GM13977 (cell line): ENCODE measurements at regions not wholly inside any gene's neighbourhood (a gene's known extent, or its start where the extent isn't known, plus 50 kb on each side); places are given as distances from the start of the nearest gene placed in this dataset.

Experiments
- DNase-seq: peaks from one replicate; pipeline ENCODE4 v3.0.0; 2012; ENCODE audit warnings: low spot score
- CTCF ChIP-seq: IDR thresholded peaks from 2 replicates; pipeline ENCODE4 v1.5.1; 2012; ENCODE audit warnings: mild to moderate bottlenecking, control low read depth; ENCODE audit not compliant: insufficient read depth; ENCODE audit errors: extremely low read depth, missing control alignments
- in situ Hi-C: fragments of 300-500 bp; cut with MboI; formaldehyde crosslinking; loops from one replicate; pipeline ENCODE4 v1.12.0; 2022; ENCODE audit warnings: low sequenced_read_pairs, low pct_unique_long_range_greater_than_20kb, mixed read lengths, inconsistent platforms; ENCODE audit not compliant: unreplicated experiment

- no peak for TF ChIP-seq CTCF
- no peak for DNase-seq
- in situ Hi-C loops, result no loop called here
Measured at GRCh38 chr9:13596383-13596970, 317.0 kb upstream of the MPDZ start.

- in situ Hi-C loops, result no loop called here
- no peak for TF ChIP-seq CTCF
Measured at GRCh38 chr9:13590996-13591395, 311.5 kb upstream of the MPDZ start.

GRCh38 chr9:13589034-13589737 is 309.7 kb upstream of the MPDZ start:
- TF ChIP-seq CTCF, result no peak
- in situ Hi-C loops, result no loop called here
- no peak for DNase-seq

More at GRCh38 chr9:13590996-13591395, 311.5 kb upstream of the MPDZ start:
- no peak for DNase-seq

- in situ Hi-C loops, result no loop called here
- no peak for DNase-seq
- TF ChIP-seq CTCF, result no peak
Measured at GRCh38 chr9:13588151-13589033, 308.9 kb upstream of the MPDZ start.

GRCh38 chr9:13587571-13587970 is 308.1 kb upstream of the MPDZ start:
- in situ Hi-C loops, result no loop called here
- TF ChIP-seq CTCF, result no peak
- no peak for DNase-seq

GRCh38 chr9:13586587-13587374 is 307.3 kb upstream of the MPDZ start:
- TF ChIP-seq CTCF, result no peak
- in situ Hi-C loops, result no loop called here
- no peak for DNase-seq
